ENCODE measurements at regions not wholly inside any gene's neighbourhood (a gene's known extent, or its start where the extent isn't known, plus 50 kb on each side); places are given as distances from the start of the nearest gene placed in this dataset.

DNA sequence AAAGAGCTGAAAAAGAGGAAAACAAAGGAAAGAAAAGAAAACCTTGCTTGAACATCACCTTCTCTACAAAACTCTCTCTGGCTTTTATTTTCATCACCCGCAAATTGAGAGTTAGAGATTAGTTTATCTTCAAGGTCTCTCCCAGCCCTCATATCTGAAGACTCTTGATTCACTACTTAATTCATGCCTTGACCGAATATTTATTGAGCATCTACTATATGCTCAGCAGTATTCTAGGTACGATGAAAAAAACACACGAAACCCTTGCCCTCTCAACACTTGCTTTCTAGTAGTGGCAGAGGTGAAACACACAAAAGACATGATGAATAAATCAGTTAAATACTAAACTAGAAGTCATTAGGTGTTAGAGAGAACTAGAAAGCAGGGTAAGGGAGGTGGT, 150.6 kb upstream of the CADM1 start:
- DNase-seq (ENCODE audit: low spot score in 2 of 2, unreplicated experiment in 2 of 2): no peak
- peaks cover 13% of the 10 kb centered on the region for H3K4me1 Mint-ChIP-seq
- no peak overlapping the region for H3K4me3 Mint-ChIP-seq
- TF ChIP-seq, protein P1, sequence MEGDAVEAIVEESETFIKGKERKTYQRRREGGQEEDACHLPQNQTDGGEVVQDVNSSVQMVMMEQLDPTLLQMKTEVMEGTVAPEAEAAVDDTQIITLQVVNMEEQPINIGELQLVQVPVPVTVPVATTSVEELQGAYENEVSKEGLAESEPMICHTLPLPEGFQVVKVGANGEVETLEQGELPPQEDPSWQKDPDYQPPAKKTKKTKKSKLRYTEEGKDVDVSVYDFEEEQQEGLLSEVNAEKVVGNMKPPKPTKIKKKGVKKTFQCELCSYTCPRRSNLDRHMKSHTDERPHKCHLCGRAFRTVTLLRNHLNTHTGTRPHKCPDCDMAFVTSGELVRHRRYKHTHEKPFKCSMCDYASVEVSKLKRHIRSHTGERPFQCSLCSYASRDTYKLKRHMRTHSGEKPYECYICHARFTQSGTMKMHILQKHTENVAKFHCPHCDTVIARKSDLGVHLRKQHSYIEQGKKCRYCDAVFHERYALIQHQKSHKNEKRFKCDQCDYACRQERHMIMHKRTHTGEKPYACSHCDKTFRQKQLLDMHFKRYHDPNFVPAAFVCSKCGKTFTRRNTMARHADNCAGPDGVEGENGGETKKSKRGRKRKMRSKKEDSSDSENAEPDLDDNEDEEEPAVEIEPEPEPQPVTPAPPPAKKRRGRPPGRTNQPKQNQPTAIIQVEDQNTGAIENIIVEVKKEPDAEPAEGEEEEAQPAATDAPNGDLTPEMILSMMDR (IDR thresholded peaks at IDR 0.05; ENCODE audit: unreplicated experiment): no peak
- peaks cover 2% of the 10 kb centered on the region for H3K36me3 Mint-ChIP-seq
- H3K27me3 Mint-ChIP-seq (ENCODE audit: low read depth): peaks cover 42% of the 10 kb centered on the region
- H3K27ac Mint-ChIP-seq: no peak overlapping the region
- H3K9me3 Mint-ChIP-seq: peaks cover 6% of the 10 kb centered on the region

DNA sequence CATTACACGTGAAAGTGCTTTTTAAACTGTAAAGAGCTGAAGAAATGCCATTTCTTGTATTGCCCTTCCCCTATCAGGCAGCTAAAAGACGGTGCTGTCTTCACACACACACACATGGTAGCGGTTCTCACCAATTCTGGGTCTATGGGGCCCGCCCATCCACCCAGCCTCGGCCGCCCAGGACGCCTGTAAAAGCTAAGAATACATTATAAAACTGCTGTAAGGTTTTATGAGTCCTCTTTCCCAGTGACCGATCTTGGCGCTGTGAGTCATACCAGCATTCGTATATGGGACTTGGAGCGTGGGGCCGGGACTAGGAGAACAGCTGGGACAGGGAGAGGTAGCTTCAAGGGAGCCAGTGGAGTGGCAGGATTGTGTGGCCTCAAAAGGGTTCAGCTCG, 149.7 kb upstream of the CADM1 start:
- no peak overlapping the region for H3K4me3 Mint-ChIP-seq
- no peak overlapping the region for H3K27ac Mint-ChIP-seq
- peaks cover 36% of the 10 kb centered on the region for H3K27me3 Mint-ChIP-seq (ENCODE audit: low read depth)
- TF ChIP-seq, protein P1 (IDR thresholded peaks at IDR 0.05; ENCODE audit: unreplicated experiment): no peak
- peaks cover 6% of the 10 kb centered on the region for H3K9me3 Mint-ChIP-seq
- peaks cover 9% of the 10 kb centered on the region for H3K4me1 Mint-ChIP-seq
- DNase-seq (ENCODE audit: low spot score in 2 of 2, unreplicated experiment in 2 of 2): no peak
- H3K36me3 Mint-ChIP-seq: peaks cover 2% of the 10 kb centered on the region

DNA sequence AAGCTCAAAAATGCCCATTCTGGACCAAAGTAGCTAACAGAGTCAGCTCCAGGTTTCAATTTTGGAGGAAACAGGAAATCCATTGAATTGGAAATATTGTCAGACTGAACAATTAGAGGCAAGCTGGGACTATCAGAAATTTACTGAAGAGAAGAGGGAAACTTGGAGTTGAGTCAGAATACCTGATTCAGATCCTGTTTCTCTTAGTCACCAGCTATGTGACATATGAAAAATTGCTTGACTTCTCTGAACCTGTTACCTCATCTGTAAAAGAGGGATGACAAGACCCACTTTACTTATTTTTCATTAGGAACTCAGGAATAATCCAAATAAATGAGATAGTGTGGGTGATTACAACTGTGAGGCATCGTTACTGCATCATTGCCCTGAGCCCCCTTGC, 148.9 kb upstream of the CADM1 start:
- H3K27ac Mint-ChIP-seq: no peak overlapping the region
- H3K36me3 Mint-ChIP-seq: peaks cover 2% of the 10 kb centered on the region
- TF ChIP-seq, protein P1 (IDR thresholded peaks at IDR 0.05; ENCODE audit: unreplicated experiment): no peak
- H3K27me3 Mint-ChIP-seq (ENCODE audit: low read depth): peaks cover 30% of the 10 kb centered on the region
- no peak overlapping the region for H3K4me3 Mint-ChIP-seq
- peaks cover 4% of the 10 kb centered on the region for H3K4me1 Mint-ChIP-seq
- H3K9me3 Mint-ChIP-seq: peaks cover 6% of the 10 kb centered on the region
- no peak for DNase-seq (ENCODE audit: low spot score in 2 of 2, unreplicated experiment in 2 of 2)

DNA sequence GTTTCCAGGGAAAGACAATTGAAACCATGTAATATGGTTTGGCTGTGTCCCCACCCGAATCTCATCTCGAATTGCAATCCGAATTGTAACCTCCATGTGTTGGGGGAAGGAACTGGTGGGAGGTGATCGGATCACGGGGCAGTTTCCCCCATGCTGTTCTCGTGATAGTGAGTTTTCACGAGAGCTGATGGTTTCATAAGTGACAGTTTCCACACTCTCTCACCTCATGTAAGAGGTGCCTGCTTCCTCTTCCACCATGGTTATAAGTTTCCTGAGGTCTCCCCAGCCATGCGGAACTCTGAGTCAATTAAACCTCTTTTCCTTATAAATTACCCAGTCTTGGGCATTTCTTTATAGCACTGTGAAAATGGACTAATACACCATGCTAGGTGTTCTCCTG, 148.3 kb upstream of the CADM1 start:
- Mint-ChIP-seq H3K36me3 (peaks cover 2% of the 10 kb centered on the region), H3K27me3 (ENCODE audit: low read depth) (peaks cover 30% of the 10 kb centered on the region), H3K4me3 (no peak overlapping the region), H3K9me3 (peaks cover 5% of the 10 kb centered on the region), H3K27ac (no peak overlapping the region), H3K4me1 (peaks cover 4% of the 10 kb centered on the region)
- no peak for DNase-seq (ENCODE audit: low spot score in 2 of 2, unreplicated experiment in 2 of 2)
- TF ChIP-seq, protein P1 (IDR thresholded peaks at IDR 0.05; ENCODE audit: unreplicated experiment): no peak

DNA sequence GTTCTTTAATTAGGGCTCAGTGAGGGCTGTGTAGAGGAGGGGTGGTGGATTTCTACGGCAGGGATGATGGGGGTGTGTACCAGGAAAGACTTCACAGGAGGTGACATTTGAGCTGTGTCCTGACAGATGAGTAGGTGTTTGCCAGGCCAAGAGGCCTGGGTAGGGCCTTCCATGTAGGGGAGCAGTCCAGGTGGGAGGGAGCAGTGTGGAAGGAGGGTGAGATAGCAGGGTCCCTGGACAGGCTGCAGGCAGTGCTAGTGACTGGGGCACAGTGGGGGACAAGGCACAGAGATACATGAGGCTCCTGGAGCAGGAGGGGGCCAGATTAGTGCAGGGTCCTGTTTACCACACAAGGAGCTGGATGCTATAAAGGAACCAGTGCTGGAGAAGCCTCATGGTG, 147.9 kb upstream of the CADM1 start:
- Mint-ChIP-seq H3K4me3 (no peak overlapping the region), H3K4me1 (peaks cover 4% of the 10 kb centered on the region), H3K27me3 (ENCODE audit: low read depth) (peaks cover 27% of the 10 kb centered on the region), H3K27ac (no peak overlapping the region), H3K9me3 (peaks cover 1% of the 10 kb centered on the region), H3K36me3 (peaks cover under 1% of the 10 kb centered on the region)
- TF ChIP-seq, protein P1 (IDR thresholded peaks at IDR 0.05; ENCODE audit: unreplicated experiment): no peak
- no peak for DNase-seq (ENCODE audit: low spot score in 2 of 2, unreplicated experiment in 2 of 2)

DNA sequence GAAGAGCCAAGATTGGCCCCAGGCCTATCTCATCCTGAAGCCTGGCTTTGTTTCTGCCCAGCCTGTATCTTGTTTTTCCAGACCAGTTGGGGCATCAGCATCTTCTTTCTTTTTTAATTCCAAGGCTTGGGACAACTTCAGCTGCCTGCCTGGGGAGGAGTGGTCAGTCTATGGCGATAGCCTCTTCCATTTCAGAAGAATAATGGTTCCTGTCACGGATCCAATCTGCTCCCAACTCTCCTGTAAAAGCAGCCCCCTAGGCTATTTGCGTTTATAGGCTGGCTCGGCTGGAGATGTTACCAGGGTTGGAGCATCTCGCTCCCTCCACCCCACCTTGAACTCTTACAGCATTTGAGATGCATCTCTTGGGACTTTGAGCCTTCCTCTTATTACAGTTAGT, 145.2 kb upstream of the CADM1 start:
- no peak overlapping the region for H3K4me3 Mint-ChIP-seq
- no peak overlapping the region for H3K27ac Mint-ChIP-seq
- no peaks in the 10 kb centered on the region for H3K36me3 Mint-ChIP-seq
- H3K9me3 Mint-ChIP-seq: no peaks in the 10 kb centered on the region
- no peak for DNase-seq (ENCODE audit: low spot score in 2 of 2, unreplicated experiment in 2 of 2)
- TF ChIP-seq, protein P1 (IDR thresholded peaks at IDR 0.05; ENCODE audit: unreplicated experiment): no peak
- peaks cover 12% of the 10 kb centered on the region for H3K27me3 Mint-ChIP-seq (ENCODE audit: low read depth)
- H3K4me1 Mint-ChIP-seq: peaks cover 4% of the 10 kb centered on the region

All from mesothelial cell of epicardium (in vitro differentiated cells).